GM23338 (cell line): ENCODE measurements at regions not wholly inside any gene's neighbourhood (a gene's known extent, or its start where the extent isn't known, plus 50 kb on each side); places are given as distances from the start of the nearest gene placed in this dataset.

Experiments
- ATAC-seq: fragments of 200-7000 bp; cut with Tn5 transposase; 3 replicates; pipeline ENCODE4 v1.9.1; 2020
- DNase-seq: peaks from one replicate; pipeline ENCODE4 v3.0.0-alpha.2; 2015; ENCODE audit warnings: low spot score
- H2AFZ ChIP-seq: fragments of 200-600 bp; sonication (generic); 2 replicates; pipeline ENCODE4 v1.8.0; 2016; ENCODE audit warnings: antibody characterized with exemption, mild to moderate bottlenecking, moderate library complexity
- H3F3A ChIP-seq: fragments of 200-600 bp; sonication (generic); replicated peaks from 2 replicates; pipeline ENCODE4 v1.8.0; 2017; ENCODE audit warnings: antibody characterized with exemption, mixed run types, low read depth
- H3K27ac ChIP-seq: fragments of 200-600 bp; sonication (generic); 2 replicates; pipeline ENCODE4 v1.6.1; 2016; ENCODE audit warnings: low read depth
- H3K27me3 ChIP-seq: fragments of 200-600 bp; sonication (generic); 2 replicates; pipeline ENCODE4 v1.8.0; 2016; ENCODE audit warnings: mild to moderate bottlenecking, mixed run types, moderate library complexity; ENCODE audit not compliant: insufficient read depth
- H3K36me3 ChIP-seq: fragments of 200-600 bp; sonication (generic); 2 replicates; pipeline ENCODE4 v1.8.0; 2016; ENCODE audit warnings: mild to moderate bottlenecking; ENCODE audit not compliant: insufficient read depth
- H3K4me1 ChIP-seq: fragments of 200-600 bp; sonication (generic); 2 replicates; pipeline ENCODE4 v1.8.0; 2016; ENCODE audit warnings: mild to moderate bottlenecking, moderate library complexity; ENCODE audit not compliant: insufficient read depth
- H3K4me2 ChIP-seq: fragments of 200-600 bp; sonication (generic); 2 replicates; pipeline ENCODE4 v1.7.1; 2017; ENCODE audit warnings: mixed run types
- H3K4me3 ChIP-seq: fragments of 200-600 bp; sonication (generic); 2 replicates; pipeline ENCODE4 v1.6.1; 2016; ENCODE audit warnings: mixed run types
- H3K79me2 ChIP-seq: fragments of 200-600 bp; sonication (generic); replicated peaks from 2 replicates; pipeline ENCODE4 v1.8.0; 2017; ENCODE audit warnings: mild to moderate bottlenecking; ENCODE audit not compliant: insufficient read depth
- H3K9me2 ChIP-seq: fragments of 200-600 bp; sonication (generic); 2 replicates; pipeline ENCODE4 v1.8.0; 2017; ENCODE audit not compliant: insufficient read depth
- H4K20me1 ChIP-seq: fragments of 200-600 bp; sonication (generic); replicated peaks from 2 replicates; pipeline ENCODE4 v1.8.0; 2017; ENCODE audit warnings: mild to moderate bottlenecking; ENCODE audit not compliant: insufficient read depth
- H3K27ac Mint-ChIP-seq: 2 replicates; pipeline ENCODE4 v1.8.0; 2020; ENCODE audit warnings: inconsistent platforms, mild to moderate bottlenecking, moderate library complexity, mixed read lengths
- H3K27me3 Mint-ChIP-seq: 3 replicates; pipeline ENCODE4 v1.8.0; 2022; ENCODE audit warnings: low read depth, mild to moderate bottlenecking, moderate library complexity, mixed read lengths, inconsistent platforms; ENCODE audit not compliant: insufficient read depth, poor library complexity
- H3K36me3 Mint-ChIP-seq: 3 replicates; pipeline ENCODE4 v1.8.0; 2021; ENCODE audit warnings: low read depth, mild to moderate bottlenecking, inconsistent platforms, moderate library complexity, mixed read lengths
- H3K4me1 Mint-ChIP-seq: 3 replicates; pipeline ENCODE4 v1.8.0; 2020; ENCODE audit warnings: mild to moderate bottlenecking, inconsistent platforms, mixed read lengths
- H3K4me3 Mint-ChIP-seq: 3 replicates; pipeline ENCODE4 v1.8.0; 2021; ENCODE audit warnings: moderate library complexity, mild to moderate bottlenecking, inconsistent platforms, mixed read lengths
- H3K9me3 Mint-ChIP-seq: 3 replicates; pipeline ENCODE4 v1.8.0; 2020; ENCODE audit warnings: moderate library complexity, mild to moderate bottlenecking, inconsistent platforms, mixed read lengths
- CTCF ChIP-seq, 2 experiments: fragments of 200-600 bp in 1 of 2; sonication (generic) in 1 of 2; conservative IDR thresholded peaks; 2 replicates each; pipeline versions ENCODE4 v1.5.1 to v1.6.1; 2016 to 2017; ENCODE audit warnings: antibody characterized with exemption in 2 of 2, low read depth in 2 of 2, mild to moderate bottlenecking in 2 of 2, moderate library complexity in 1 of 2
- EZH2 ChIP-seq: fragments of 200-600 bp; sonication (generic); IDR thresholded peaks from one replicate; pipeline ENCODE4 v1.8.0; 2017; ENCODE audit warnings: antibody characterized with exemption, mild to moderate bottlenecking, low read depth; ENCODE audit not compliant: unreplicated experiment
- EZH2phosphoT487 ChIP-seq: fragments of 200-600 bp; sonication (generic); IDR thresholded peaks from one replicate; pipeline ENCODE4 v1.8.1; 2018; ENCODE audit warnings: antibody characterized with exemption; ENCODE audit not compliant: unreplicated experiment
- JUNB ChIP-seq: IDR thresholded peaks from one replicate; pipeline ENCODE4 v1.6.1; 2016; ENCODE audit warnings: antibody characterized with exemption; ENCODE audit not compliant: unreplicated experiment
- NANOG ChIP-seq: IDR thresholded peaks from 2 replicates; pipeline ENCODE4 v1.6.1; 2016; ENCODE audit warnings: antibody characterized with exemption, borderline replicate concordance
- POLR2AphosphoS5 ChIP-seq: IDR thresholded peaks from 2 replicates; pipeline ENCODE4 v1.6.1; 2016; ENCODE audit warnings: antibody characterized with exemption, low read depth
- REST ChIP-seq: IDR thresholded peaks from one replicate; pipeline ENCODE4 v1.6.1; 2018; ENCODE audit warnings: antibody characterized with exemption; ENCODE audit not compliant: unreplicated experiment
- STAT1 ChIP-seq: IDR thresholded peaks from one replicate; pipeline ENCODE4 v1.6.1; 2016; ENCODE audit warnings: antibody characterized with exemption; ENCODE audit not compliant: unreplicated experiment
- ZNF114 ChIP-seq: fragments of 250-450 bp; sonication (Bioruptor Pico); IDR thresholded peaks from 2 replicates; pipeline ENCODE4 v1.5.0; 2020; ENCODE audit warnings: mild to moderate bottlenecking, moderate library complexity
- TF ChIP-seq, protein P1 (sequence below): IDR thresholded peaks from 2 replicates; pipeline ENCODE4 v1.6.1; 2016; ENCODE audit warnings: antibody characterized with exemption

- peaks cover 27% of the 10 kb centered on the region for H3K4me1 Mint-ChIP-seq
- no peak overlapping the region for H3K27ac Mint-ChIP-seq
Measured at GRCh38 chr3:194268654-194269512, 82.2 kb downstream of the CPN2 start.

More at GRCh38 chr3:194268654-194269512, 82.2 kb downstream of the CPN2 start:
- Histone ChIP-seq H3K27ac (no peak overlapping the region), H3F3A (no peaks in the 10 kb centered on the region), H3K36me3 (no peaks in the 10 kb centered on the region), H3K4me2 (no peak overlapping the region), H3K9me2 (no peaks in the 10 kb centered on the region), H3K27me3 (no peaks in the 10 kb centered on the region), H2AFZ (peak overlapping the region; percentile 95), H3K4me1 (peaks cover 2% of the 10 kb centered on the region; the same call in 1 of the 2 replicates), H3K79me2 (no peaks in the 10 kb centered on the region), H4K20me1 (no peaks in the 10 kb centered on the region), H3K4me3 (no peak overlapping the region)
- ATAC-seq = no peak
- TF ChIP-seq EZH2phosphoT487 (no peak), NANOG (no peak), JUNB (no peak), EZH2 (no peak), STAT1 (no peak), CTCF (conservative IDR thresholded peaks at IDR 0.05; ENCODE audit: low read depth in 2 of 2) (no peak), REST (no peak), POLR2AphosphoS5 (no peak), ZNF114 (CRISPR knock-in tag) (no peak)
- TF ChIP-seq, protein P1, sequence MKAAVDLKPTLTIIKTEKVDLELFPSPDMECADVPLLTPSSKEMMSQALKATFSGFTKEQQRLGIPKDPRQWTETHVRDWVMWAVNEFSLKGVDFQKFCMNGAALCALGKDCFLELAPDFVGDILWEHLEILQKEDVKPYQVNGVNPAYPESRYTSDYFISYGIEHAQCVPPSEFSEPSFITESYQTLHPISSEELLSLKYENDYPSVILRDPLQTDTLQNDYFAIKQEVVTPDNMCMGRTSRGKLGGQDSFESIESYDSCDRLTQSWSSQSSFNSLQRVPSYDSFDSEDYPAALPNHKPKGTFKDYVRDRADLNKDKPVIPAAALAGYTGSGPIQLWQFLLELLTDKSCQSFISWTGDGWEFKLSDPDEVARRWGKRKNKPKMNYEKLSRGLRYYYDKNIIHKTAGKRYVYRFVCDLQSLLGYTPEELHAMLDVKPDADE = no peak
- Mint-ChIP-seq H3K27me3 (peaks cover 12% of the 10 kb centered on the region), H3K4me3 (no peak overlapping the region), H3K36me3 (no peaks in the 10 kb centered on the region), H3K9me3 (no peaks in the 10 kb centered on the region)
- DNase-seq = no peak
